ENCODE measurements at regions not wholly inside any gene's neighbourhood (a gene's known extent, or its start where the extent isn't known, plus 50 kb on each side); places are given as distances from the start of the nearest gene placed in this dataset.
"Not testable (repeated sequence)": the region's sequence is repeated elsewhere in the genome, so short reads cannot be mapped to it uniquely, and the experiment has no call there.

DNA sequence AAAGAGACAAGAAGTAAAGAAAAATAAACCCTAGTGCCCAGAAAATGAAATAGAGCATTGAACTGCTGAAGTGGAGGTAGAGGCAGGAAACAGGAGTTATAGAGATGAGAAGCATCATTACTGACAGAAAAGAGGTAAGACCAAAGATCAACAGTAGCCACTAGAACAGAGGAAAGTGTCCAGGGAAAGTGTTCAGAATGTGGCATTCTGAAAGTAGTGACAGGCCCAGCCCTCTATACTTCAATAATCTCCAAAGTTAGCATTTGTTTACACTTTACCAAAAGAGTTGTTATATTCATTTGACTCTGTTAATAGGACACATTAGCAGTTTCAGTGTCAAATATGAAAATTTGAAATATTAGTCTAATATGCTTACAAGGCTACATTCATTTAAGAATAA, 727.1 kb upstream of the NECTIN3 start:
- no peak for DNase-seq

DNA sequence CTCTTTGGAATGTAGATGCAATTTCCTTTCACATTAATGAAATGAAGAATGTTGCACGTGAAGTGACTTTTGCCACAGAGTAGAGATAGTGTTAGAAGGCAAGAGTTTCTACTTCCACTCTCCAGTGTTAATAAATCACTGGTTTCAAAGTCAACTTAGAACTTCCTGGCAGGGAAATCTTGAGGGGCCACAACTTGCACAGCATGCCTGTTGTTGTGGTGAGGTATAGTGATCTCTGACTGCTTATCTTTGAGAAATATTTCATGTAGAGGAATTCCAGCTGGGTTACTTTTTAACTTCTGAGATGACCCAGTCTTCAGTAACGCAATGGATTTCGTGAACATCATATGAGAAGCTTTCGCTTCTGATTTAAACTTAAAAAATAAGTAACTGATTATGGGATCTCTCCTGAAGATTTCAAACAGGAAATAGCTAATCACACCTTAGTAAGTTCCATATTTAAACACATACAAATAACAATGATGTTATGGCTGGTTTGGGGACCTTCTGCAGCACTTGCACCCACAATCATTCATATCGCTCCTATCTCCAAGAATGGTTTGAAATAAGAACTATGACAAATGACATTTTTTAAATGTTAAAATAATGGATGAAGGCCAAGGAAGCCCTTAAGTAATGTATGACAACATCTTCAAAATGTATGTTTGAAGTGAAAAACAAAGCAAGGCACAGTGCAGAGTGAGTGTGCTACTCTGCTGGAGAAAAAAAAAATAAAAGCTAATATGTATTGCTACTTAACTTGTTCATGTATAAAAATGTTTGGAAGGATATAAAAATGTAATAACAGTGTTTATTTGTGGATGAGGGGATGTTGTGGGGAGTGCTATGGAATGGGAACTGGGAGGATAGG, 726.5 kb upstream of the NECTIN3 start:
- peak; percentile 19 for DNase-seq

DNA sequence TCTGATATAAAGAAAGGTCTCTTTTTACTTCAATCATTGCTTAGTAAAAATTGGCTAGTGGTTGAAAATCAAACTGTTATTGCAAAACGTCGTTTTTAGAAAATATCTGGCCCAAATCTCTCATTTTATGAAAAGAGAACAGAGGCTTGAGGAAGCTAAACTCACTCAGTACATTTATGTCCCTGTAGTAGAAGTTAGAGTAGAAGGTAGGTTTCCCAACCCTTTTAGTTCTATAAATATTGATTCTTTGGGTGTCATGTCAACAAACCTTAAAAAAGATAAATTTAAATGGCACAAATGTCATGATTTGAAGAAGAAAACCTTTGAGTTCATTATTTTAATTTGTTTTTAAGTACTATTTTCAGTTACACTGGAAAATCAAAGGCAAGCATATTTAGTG, 722.3 kb upstream of the NECTIN3 start:
- no peak for DNase-seq

DNA sequence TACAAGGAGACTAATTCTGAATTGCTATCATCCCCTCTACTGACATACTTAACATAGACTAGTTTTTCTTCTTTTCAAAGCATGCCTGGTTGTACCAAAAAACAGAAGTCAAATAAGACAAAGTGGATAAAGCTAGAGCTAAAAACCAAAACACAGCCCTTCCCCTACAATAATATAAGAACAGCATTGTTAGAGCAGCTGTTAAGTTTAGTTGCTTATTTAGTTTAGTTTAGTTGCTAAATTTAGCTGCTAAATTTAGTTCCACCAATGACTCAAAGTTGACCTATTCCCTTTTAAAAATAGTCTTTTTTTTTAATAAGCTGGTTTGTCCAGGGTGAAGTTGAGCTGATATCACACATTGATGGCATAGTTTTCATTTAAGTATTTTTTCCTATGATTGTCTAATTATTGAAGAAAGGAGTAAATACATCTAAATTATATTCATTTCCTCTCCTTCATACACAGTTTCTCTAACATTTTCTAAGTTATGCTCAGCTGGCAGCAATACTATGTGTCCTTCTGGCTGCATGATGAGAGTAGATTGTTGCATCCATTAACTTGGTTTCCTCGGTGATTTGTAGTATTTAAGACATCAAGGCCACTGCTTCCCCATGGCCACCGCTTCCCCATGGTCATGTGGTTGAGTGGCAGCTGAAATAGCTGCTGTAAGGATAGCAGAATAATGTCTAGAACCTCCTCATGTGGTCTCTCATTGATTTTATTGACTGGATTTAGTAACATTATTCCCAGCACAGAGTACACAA, 718.6 kb upstream of the NECTIN3 start:
- no peak for DNase-seq

DNA sequence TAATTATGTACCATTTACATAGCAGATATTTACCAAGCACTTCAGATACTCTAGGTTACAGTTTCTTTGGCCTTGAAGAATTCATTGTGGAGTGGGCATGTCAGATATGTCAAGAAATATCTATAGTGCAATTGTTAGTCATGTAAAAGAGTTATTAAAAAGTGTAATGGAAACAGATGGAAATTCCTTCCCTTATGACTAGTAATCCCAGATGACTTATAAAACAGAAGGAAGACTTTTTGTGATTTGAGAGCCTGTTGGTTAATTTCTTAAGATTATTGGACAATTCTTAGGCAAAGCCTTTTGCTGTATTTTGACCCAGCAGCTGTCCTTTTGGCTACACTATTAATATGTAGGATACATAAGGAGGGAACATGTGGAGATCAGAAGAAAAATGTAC, 708.9 kb upstream of the NECTIN3 start:
- peak; percentile 42 for DNase-seq

DNA sequence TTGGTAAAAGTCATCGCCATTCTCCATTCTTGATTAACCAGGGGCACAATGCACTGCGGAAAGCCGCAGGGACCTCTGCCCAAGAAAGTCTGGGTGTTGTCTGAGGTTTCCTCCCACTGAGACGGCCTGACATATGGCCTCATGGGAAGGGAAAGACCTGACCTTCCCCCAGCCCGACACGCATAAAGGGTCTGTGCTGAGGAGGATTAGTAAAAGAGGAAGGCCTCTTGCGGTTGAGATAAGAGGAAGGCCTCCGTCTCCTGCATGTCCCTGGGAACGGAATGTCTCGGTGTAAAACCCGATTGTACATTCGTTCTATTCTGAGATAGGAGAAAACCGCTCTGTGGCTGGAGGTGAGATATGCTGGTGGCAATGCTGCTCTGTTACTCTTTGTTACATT, 704.3 kb upstream of the NECTIN3 start:
- DNase-seq = not testable (repeated sequence)

DNA sequence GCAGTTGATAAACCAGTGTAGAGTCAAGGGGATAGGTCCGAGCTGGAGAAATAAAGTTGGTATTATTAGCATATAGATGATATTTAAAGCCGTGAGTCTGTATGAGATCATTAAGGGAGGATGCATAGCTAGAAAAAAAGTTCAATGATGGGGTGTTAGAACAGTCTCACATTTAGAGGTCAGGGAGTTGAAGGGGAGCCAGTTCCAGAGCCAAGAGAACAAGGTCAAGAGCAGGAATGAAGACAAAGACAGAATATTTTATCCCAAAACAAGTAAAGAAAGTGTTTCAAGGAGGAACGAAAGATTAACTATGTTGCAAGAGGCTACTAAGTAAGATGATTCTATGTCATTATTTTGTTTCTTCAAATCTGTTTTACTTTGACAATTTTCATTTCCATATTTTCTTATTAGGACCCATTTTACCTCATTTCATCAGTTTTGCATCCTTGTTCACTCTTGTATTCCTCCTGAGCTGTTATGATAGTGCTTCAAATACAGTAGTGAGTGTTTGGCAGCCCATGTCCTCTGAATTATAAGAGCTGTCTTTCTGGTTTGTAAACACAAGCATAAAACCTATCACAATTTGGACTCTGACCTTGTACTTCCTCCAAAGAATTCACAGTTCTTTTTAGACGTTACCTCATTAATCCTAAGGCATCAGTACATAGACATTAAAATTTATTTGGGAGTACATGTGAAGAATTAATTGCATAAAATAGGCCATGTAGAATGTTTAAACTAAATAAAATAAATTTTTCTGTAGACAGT, 695.7 kb upstream of the NECTIN3 start:
- DNase-seq = no peak

DNA sequence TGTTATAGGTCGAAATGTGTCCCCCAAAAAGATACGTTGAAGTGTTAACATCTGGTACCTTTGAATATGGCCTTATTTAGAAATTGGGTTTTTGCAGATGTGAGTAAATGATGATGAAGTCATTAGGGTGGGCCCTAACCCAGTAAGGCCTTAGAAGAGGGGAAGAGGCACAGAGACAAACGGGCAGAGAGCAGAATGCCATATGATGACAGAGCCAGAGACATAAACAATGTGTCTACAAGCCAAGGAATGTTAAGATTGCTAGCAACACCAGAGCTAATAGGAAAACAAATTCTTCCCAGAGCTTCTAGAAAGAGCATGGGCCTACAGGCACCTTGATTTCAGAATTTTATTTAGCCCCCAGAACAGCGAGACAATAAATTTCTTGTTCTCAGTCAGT, 693.1 kb upstream of the NECTIN3 start:
- peak; percentile 12 for DNase-seq

DNA sequence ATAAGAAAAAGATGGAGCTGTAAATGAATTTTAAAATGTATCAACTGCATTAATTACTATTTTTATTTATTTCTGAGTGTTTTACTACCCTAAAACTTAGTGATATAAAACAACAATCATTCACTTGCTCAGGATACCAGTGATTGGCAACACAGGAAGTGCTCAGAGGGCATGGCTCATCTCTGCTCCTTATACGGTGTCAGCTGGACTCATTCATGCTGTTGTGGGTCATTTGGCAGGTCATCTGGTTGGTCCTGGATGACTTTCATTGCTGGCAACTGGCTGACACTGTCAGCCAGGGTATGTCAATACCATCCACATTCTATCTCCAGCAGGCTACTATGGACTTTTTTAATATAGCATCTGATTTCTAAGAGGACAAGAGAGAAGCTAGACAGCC, 689.6 kb upstream of the NECTIN3 start:
- DNase-seq = no peak

DNA sequence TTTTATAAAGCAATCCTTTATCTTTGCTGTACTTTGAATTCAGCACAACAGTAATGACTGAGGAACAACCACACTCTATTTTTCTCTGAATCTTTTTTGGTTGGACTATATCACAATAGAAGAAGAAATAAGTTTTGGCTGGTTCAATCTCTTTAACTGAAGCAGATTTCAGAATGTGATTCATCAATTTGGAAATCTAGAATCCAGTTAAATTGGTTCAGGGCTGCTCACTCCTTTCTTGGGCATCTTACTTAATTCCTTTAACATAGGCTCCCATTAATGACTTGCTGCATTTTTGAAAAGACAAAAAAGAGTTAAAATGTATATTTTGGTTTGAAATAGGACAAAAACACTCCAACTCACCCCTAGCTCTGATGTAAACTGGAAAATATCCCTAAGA, 688.3 kb upstream of the NECTIN3 start:
- no peak for DNase-seq

DNA sequence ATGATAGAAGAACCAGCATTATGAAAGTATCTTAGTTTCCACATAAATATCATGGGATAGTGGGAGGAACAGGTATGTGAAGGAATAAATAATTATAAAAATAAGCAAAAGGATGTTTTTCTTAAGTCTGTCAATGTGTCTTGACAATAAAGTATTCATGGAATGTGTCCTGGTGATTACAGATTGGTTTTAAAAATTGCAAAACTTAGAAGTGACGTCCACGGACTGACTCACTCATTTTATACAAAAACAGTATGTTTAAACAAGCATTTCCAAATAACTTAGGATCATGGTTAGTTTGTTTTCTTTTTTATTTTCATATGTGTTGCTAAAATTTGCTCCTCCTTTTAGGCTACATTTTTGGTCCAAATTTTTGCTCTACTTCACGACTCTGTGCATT, 687.0 kb upstream of the NECTIN3 start:
- peak; percentile 41 for DNase-seq

DNA sequence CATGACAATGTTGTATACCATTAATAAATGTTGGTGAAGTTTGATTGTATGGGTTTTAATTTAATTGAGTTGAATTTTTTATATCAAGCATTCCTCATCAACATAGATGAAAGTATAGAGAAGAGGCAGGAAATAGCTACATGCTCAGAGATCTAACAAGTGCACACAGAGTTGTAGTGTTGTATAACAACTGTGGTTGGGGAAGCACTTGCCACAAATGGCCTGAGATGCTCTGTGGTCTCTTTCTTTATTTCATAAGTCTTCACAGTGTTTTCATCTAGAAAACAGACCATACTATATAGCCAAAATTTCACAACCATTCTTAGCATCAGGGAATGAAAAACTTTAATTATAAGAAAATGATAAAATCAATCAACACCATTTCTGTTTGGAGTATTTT, 682.6 kb upstream of the NECTIN3 start:
- DNase-seq = no peak

DNA sequence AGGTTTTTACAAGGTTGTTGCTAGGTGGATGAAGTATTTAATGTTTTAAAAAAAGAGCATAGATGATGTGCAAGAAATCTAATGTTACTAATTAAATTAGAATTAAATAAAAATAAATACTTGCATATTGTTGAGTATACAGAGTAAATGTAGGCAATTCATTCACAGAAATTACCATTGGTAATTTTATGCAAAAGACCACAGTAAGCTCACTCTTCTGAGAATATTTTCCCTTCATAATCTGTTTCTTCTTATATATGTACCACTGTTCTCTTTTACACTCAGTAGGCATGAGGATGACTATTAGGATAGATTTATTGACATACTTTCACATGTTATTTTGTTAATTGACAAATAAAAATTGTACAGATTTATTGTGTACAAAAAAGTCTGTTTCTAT, 681.2 kb upstream of the NECTIN3 start:
- DNase-seq = no peak

DNA sequence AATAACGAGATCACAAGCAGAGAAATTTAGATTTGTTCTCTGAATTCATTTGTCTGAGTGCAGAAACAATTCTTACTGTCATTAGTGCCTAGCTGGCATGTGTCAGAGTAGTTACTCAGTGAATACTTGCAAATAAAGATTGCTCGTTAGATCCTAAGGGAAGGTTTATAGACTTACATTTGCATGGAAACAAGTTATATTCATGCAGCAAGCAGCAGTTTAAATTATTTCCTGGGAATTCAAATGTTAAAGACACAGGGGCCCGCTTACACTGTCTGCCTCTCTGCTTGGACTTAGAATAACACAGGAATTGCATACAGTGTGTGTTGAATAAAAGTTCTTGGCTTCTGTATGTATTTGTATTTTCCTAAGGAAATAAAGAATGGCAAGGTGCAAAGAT, 680.6 kb upstream of the NECTIN3 start:
- no peak for DNase-seq

DNA sequence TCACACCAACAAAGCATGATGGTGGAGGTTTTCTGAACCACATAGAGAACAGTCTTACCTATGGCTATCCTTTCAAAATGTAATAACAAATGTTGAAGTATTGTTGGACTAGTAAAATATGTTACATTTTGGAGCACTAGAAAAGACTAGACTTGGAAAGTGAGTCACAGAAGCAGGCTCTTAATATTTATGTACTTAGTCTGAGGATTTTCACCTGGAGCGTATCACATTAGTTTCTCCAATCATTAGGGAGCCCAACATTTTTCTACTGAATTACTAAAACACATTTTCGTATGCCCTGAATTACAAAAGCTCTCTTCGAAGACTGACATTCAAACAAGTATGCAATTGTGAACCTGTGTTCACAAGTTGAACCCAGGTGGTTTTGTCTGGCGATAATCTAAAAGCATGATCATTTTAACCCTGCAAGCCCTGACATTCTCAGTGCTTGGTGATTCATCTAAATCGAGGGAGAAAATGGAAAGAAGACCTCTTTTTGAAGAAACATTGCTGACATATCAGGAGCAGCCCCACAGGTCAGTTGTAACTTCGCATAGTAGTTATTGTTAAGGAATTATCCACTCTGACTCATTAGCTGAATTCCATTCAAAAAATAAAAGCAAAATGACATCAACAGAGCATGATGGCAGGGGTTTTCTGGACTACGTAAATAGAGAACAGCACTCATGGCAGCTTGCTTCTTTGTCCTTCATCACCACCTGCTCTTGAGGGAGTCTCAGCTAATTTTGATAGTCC, 679.8 kb upstream of the NECTIN3 start:
- no peak for DNase-seq

DNA sequence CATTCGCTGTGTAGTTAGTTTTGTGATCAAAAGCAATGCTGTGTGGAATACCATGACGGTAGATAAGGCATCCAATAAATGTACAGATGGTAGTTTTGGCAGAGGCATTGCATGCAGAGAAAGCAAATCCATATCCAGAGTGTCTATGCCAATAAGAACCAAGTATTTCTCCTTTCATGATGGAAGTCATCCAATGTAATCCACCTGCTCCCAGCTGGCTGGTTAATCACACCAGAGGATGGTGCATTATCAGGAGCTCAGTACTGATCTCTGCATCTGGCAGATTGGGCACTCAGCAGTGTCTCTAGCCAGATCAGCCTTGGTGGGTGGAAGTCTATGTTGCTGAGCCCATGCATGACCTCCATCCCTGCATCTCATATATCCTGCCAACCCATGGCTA, 677.7 kb upstream of the NECTIN3 start:
- DNase-seq = no peak

DNA sequence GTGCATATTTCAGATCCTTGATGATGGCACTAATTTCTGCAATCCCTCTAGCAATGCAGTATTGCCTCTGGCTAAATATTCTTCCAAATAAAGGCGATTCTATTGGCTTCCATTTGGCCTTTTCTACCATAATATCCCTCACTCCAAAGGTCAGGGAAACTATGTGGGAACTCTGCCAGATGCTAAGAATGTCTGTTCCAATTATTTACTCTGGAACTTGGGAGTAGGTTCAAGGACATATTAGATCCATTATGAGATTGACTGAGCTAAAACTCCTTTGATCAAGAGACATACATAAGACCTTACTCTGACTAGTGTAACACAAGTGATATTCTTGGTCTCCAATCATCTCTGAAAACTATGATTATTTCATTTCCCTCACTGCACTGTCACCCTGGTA, 674.5 kb upstream of the NECTIN3 start:
- DNase-seq = no peak

DNA sequence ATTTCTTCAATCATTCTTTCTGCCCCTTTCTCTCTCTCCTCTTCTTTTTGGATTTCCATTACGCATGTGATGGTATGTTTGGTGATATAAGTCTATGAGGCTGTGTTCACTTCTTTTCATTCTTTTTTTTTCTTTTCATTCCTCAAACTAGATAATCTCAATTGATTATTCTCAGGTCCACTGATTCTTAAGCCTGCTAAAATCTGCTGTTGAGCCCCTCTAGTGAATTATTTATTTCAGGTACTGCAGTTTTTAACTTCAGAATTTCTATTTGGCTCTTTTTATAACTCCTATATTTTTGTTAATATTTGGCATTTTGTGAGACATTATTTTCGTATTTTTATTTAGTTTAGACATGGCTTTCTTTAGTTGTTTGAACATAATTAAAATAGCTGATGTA, 671.3 kb upstream of the NECTIN3 start:
- DNase-seq = no peak

DNA sequence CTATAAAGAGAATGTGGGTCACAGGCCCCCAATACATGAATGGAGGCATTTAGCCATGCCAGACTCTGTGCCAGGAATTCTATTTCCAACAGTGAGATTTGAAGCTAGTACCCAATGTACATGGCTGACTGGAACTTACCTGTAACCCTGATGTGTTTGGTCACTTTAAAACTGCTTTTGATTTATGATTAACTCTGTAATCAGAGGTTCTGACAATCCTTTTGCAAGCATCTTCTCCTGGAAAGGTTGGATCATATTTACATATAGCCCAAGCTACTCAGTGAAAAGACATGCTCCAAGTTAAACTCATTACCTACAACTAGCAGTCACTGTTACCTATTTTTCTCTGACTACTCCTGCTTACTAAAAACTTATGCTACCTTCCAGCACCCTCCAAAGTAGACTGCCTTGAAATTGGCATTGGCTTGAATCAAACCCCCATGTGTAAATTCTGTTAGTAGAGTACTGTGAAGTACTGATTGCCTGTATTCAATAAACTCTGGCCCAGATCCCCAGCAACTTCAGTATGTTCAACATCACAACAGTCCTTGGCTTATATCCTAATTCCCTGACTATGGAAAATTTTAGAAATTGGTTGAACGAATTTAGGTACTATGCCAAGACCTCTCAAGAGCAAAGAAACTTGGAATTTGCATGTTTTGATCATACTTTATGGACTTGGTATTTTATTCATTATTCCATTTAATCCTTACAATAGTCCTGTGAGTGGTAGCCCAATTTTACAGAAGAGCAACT, 665.6 kb upstream of the NECTIN3 start:
- no peak for DNase-seq

DNA sequence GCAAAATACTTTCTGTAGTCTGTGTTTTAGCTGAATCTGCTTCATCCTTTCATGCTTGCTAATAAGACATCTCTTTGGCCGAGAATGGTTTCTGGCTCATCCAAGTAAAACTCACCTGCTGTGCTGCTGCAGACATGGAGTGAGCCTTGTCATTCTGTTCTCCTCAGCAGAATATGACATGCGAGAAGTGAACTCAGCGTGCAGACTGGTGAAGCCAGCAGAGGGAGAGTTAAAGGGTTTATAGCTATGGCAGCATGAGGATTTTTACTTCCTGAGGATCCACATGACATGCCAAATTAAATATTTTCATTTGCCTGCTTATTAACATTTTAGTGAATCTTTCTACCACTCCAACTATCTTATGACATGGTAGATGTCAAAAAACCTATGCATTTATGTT, 658.4 kb upstream of the NECTIN3 start:
- peak; percentile 1 for DNase-seq

DNA sequence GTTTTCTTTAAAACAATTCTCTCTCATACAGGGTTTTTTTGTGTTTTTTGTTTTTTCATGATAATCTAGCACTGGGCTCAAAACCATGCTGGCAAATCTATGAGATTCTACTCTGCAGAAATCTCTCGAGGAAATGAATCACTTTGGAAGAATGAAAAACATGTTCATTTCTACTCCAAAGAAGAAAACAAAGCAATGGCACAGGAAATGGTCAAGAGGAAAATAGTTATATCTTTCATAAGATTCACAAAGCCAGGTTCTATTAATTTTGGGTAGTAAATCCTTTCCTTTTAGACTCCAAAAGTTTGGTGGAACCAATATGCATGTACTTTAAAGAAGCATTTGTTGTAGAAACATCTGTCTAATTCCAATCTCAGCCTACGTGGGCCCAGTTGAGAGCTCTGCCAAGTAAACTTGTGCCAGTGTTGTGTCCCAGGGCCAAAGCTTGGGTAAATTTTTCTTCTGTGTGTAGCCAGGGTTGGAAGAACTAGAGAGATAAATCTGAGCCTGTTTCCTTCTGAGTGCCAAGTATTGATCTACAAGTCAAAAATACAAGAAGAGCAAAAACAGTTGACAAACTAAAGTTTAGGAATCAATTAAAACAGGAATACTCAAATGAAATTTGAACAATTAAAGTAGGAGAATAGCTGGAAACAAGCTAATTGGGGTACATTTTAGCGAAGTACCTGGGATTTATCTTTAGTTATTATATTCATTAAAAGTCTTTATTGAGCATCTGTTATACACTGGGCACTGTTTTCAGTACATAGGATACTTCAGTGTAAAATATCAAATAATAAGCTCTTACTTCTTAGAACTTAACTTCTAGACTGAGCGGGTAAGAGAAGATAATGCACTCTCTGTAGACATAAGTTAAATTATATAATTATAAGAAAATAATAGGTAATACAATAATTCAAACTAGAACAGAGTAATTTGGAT, 657.5 kb upstream of the NECTIN3 start:
- peak; percentile 85 for DNase-seq
